ENCODE measurements at regions not wholly inside any gene's neighbourhood (a gene's known extent, or its start where the extent isn't known, plus 50 kb on each side); places are given as distances from the start of the nearest gene placed in this dataset.
"Not testable (repeated sequence)": the region's sequence is repeated elsewhere in the genome, so short reads cannot be mapped to it uniquely, and the experiment has no call there.

DNA sequence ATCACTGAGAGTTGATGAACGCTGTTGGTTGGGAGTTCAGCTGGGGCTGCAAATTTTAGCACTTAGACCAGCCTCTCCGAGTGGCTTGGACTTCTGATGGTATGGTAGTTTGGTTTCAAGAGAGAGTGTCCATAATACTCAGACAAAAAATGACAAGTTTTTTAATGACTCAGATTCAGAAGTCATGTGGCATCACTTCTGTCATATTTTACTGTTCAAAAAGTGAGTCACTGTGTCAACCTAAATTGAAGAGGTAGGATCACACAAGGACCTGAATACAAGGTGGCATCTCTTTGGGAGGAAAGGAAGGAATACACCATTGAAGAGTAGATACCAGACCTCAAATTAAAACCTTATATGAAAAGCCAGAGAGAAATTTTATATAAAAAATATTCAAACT lies 99.1 kb upstream of the CHMP2B start:
- DNase-seq (no peak), ATAC-seq (no peak)
- H3K36me3 Mint-ChIP-seq (ENCODE audit: insufficient read depth) = no peaks in the 10 kb centered on the region
- no peaks in the 10 kb centered on the region for H3K27me3 Mint-ChIP-seq (ENCODE audit: low read depth)
- H3K4me3 Mint-ChIP-seq = no peak overlapping the region
- H3K9me3 Mint-ChIP-seq = no peaks in the 10 kb centered on the region
- no peaks in the 10 kb centered on the region for H3K4me1 Mint-ChIP-seq (ENCODE audit: low read depth)

DNA sequence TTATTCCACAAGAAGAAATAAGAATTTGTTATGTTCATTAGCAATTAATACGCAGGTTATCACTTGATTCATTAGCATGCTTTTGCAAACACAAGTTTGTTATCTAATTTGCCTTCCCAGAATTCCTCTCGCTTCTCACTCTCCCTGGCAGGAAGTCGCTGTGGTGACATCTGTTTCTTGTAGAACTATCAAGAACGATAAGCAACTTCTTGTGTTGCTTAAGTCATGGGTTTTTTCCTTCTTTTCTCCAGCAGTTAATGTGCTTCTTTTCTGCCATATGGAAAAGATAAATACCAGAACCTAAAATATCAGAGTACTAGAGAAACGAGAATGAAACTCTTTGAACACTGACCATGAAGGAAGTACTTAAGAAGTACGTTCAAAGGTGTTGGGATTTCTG lies 99.8 kb upstream of the CHMP2B start:
- Mint-ChIP-seq H3K9me3 (no peaks in the 10 kb centered on the region), H3K27me3 (ENCODE audit: low read depth) (no peaks in the 10 kb centered on the region), H3K4me3 (no peak overlapping the region), H3K4me1 (ENCODE audit: low read depth) (no peaks in the 10 kb centered on the region), H3K36me3 (ENCODE audit: insufficient read depth) (no peaks in the 10 kb centered on the region)
- ATAC-seq (no peak), DNase-seq (no peak)

DNA sequence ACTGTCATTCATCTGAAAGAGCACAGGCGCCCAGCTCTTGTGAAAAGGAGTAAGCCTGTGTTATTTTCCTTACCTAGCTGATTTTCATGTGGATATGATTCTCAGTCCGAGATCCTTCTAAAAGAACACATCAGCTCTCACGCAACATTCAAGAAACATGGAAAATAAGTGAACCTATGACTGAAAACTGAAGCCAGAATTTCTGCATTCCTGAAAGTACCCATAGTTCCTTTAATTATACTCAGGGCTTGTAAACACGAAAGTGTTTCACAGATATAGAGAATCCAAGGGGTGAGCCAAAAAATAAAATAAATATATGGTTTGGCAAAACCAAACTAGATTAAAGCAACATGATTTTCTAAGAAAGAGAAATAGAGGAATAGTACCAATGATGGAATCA lies 100.8 kb upstream of the CHMP2B start:
- DNase-seq = no peak
- no peaks in the 10 kb centered on the region for H3K36me3 Mint-ChIP-seq (ENCODE audit: insufficient read depth)
- H3K9me3 Mint-ChIP-seq = no peaks in the 10 kb centered on the region
- ATAC-seq = no peak
- H3K4me1 Mint-ChIP-seq (ENCODE audit: low read depth) = no peaks in the 10 kb centered on the region
- H3K4me3 Mint-ChIP-seq = no peak overlapping the region
- H3K27me3 Mint-ChIP-seq (ENCODE audit: low read depth) = no peaks in the 10 kb centered on the region

DNA sequence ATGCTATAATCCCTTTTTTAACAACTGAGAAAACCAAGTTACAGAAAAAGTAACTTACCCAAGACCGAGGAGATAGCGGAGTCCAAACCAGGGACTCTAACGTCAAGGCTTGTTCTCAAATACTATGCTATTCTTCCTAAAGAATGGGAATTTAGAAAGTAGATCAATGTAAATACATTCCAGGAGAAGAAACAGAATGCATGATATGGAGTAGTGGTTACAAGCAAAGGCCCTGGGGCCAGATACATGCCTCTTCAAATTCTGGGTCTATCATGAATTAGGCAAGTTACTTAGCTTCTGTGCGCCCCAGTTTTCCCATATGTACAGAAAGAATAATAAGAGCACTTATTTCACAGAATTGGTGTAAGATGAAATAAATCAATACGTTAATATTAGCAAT lies 102.0 kb upstream of the CHMP2B start:
- no peaks in the 10 kb centered on the region for H3K9me3 Mint-ChIP-seq
- H3K36me3 Mint-ChIP-seq (ENCODE audit: insufficient read depth) = no peaks in the 10 kb centered on the region
- H3K27me3 Mint-ChIP-seq (ENCODE audit: low read depth) = no peaks in the 10 kb centered on the region
- H3K4me1 Mint-ChIP-seq (ENCODE audit: low read depth) = no peaks in the 10 kb centered on the region
- H3K4me3 Mint-ChIP-seq = no peak overlapping the region
- DNase-seq (no peak), ATAC-seq (no peak)

DNA sequence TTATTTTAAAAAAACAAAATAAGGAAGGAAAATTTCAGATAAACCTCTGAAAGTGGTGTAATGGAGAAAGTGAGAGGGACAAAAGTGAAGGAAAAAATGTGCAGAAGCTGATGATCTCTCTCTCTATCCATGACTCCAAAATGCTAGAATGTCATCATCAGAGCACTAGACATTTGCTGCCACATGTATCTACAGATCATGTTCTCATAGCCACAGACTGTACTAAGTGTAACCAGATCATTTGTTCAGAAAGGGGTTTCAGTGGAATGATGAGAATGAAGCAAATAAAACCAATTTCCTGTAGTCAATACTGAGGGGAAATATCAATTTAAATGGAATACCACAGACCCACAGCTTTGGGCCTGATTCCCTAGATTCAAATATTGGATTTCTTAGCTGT lies 104.3 kb upstream of the CHMP2B start:
- no peaks in the 10 kb centered on the region for H3K36me3 Mint-ChIP-seq (ENCODE audit: insufficient read depth)
- H3K27me3 Mint-ChIP-seq (ENCODE audit: low read depth) = no peaks in the 10 kb centered on the region
- ATAC-seq (no peak), DNase-seq (no peak)
- no peak overlapping the region for H3K4me3 Mint-ChIP-seq
- no peaks in the 10 kb centered on the region for H3K4me1 Mint-ChIP-seq (ENCODE audit: low read depth)
- no peaks in the 10 kb centered on the region for H3K9me3 Mint-ChIP-seq

DNA sequence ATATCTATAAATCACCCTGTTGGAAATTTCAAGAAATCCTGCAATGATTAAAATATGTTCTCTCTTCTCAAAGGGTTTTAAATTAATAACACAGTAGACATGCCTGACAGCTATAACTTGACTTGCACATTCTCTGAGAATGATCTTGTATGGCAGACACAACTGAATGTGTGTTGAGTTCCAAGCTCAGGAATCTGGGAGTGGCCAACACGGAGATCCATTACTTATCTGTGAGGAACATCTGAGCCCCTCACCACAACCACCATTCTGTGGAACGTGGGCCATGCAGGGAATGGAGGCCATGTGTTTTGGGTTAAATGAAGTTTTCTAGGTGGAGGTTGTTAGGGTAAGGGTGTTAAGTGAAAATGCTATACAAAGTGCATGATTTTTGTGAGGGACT lies 105.3 kb upstream of the CHMP2B start:
- no peak overlapping the region for H3K4me3 Mint-ChIP-seq
- no peaks in the 10 kb centered on the region for H3K9me3 Mint-ChIP-seq
- ATAC-seq (no peak), DNase-seq (no peak)
- H3K27me3 Mint-ChIP-seq (ENCODE audit: low read depth) = no peaks in the 10 kb centered on the region
- no peaks in the 10 kb centered on the region for H3K4me1 Mint-ChIP-seq (ENCODE audit: low read depth)
- no peaks in the 10 kb centered on the region for H3K36me3 Mint-ChIP-seq (ENCODE audit: insufficient read depth)

DNA sequence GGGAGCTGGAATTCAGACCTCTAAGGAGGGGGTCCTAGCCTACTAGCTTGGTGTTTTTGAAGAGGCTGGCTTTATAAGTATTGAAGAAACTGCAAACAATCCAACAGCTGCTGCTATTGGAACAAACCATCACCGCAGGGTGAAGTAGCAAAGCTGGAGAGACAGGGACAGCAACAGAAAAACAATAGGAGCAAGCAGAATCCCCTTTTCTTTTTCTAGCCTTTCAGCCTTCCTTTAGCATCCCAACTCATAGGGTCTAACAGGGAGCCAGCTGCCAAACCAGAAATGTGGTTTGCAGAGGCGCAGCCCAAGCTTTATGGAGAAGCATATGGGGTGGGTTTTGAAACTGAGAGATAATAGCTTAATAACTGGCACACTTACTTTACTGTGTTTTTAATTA lies 106.2 kb upstream of the CHMP2B start:
- ATAC-seq (no peak), DNase-seq (no peak)
- Mint-ChIP-seq H3K27me3 (ENCODE audit: low read depth) (no peaks in the 10 kb centered on the region), H3K4me1 (ENCODE audit: low read depth) (no peaks in the 10 kb centered on the region), H3K4me3 (no peak overlapping the region), H3K9me3 (no peaks in the 10 kb centered on the region), H3K36me3 (ENCODE audit: insufficient read depth) (no peaks in the 10 kb centered on the region)

DNA sequence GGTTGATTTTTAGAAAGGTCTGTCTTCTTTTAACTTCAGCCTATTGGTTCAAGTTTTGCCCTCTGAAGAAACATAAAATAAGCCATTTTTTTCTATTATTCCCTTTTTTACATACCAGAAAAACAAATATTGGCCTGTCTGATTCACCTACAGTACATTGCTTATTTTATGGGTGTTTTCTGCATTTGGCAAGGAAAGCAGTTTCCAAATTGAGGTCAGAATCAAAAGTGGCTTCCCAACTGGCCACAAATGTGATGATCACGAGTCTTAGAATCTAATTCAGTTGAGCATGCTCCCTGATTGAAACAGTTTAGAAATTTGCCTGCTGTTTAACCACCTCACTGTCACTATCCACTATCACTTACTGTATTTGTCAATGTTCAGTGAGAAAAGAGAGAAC lies 106.9 kb upstream of the CHMP2B start:
- no peak for ATAC-seq
- no peaks in the 10 kb centered on the region for H3K9me3 Mint-ChIP-seq

DNA sequence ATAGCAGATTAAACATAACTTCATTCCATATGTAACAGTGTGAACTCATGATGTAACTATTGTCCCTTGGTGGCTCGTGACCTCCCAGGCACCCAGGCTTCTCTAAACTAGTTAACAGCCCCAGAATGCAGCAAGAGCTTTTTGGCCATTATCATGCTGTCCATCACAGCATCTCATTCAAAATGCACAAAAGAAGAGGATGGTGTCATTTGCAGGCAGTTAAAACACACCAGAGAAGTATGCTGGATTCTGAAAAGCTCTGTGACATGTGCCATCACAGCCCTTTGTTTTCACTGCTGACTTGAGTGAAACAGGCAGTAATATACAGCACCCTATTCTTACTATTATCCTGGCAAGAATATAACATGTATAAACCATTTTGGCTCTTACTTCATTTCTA lies 117.6 kb upstream of the CHMP2B start:
- ATAC-seq (no peak), DNase-seq (no peak)
- H3K9me3 Mint-ChIP-seq = peaks cover 14% of the 10 kb centered on the region
- H3K36me3 Mint-ChIP-seq (ENCODE audit: insufficient read depth) = no peaks in the 10 kb centered on the region
- H3K27me3 Mint-ChIP-seq (ENCODE audit: low read depth) = no peaks in the 10 kb centered on the region
- no peaks in the 10 kb centered on the region for H3K4me1 Mint-ChIP-seq (ENCODE audit: low read depth)
- H3K4me3 Mint-ChIP-seq = no peak overlapping the region

More for the DNA sequence above, 106.9 kb upstream of the CHMP2B start:
- Mint-ChIP-seq H3K36me3 (ENCODE audit: insufficient read depth) (no peaks in the 10 kb centered on the region), H3K4me3 (no peak overlapping the region), H3K27me3 (ENCODE audit: low read depth) (no peaks in the 10 kb centered on the region), H3K4me1 (ENCODE audit: low read depth) (no peaks in the 10 kb centered on the region)
- no peak for DNase-seq

DNA sequence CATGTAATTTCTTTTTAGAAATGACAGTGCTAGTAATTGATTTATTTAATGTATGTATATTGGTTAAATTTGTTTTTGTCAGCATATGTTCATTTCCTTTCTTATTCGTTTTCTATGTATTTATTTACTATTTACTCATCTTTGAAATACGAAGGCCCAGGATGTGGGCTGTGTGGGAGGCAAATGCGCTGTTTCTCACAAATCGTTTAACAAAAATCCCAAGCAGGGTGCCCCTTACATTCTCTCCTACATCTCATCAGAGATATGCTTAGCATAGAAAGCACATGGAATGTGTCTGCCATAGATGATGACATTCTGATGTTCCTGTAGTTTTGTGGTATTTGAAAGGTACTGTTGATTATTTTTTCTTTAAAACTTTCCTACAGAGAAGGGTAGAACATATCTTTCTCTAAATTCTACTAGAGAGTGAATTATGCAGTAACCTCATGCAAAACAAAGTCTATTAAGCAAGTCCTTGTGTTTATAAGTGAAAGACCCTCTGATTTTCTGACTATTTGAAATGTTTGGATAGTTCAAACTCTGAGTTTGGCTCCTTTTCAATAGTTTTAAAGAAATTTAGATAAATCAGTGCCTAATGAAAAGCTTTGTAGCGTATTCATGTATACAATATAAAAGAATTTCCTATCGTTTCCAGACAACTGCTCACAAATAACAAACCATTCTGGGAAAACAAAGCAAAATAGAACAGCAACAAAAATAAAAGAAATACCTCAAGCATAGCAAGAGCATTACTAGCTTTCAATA lies 111.1 kb upstream of the VGLL3 start:
- peaks cover 2% of the 10 kb centered on the region for H3K27me3 Mint-ChIP-seq (ENCODE audit: low read depth)
- peaks cover 6% of the 10 kb centered on the region for H3K9me3 Mint-ChIP-seq
- DNase-seq (no peak), ATAC-seq (no peak)
- H3K36me3 Mint-ChIP-seq (ENCODE audit: insufficient read depth) = no peaks in the 10 kb centered on the region
- H3K4me3 Mint-ChIP-seq = no peak overlapping the region
- no peaks in the 10 kb centered on the region for H3K4me1 Mint-ChIP-seq (ENCODE audit: low read depth)

DNA sequence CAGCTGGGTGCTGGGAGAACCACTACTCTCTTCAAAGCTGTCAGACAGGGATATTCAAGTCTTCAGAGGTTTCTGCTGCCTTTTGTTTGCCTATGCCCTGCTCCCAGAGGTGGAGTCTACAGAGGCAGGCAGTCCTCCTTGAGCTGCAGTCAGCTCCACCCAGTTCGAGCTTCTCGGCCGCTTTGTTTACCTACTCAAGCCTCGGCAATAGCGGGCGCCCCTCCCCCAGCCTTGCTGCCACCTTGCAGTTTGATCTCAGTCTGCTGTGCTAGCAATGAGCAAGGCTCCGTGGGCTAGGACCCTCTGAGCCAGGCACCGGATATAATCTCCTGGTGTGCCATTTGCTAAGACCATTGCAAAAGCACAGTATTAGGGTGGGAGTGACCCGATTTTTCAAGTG lies 106.8 kb upstream of the VGLL3 start:
- not testable (repeated sequence) for H3K27me3 Mint-ChIP-seq (ENCODE audit: low read depth); H3K4me1 Mint-ChIP-seq (ENCODE audit: low read depth); ATAC-seq; H3K4me3 Mint-ChIP-seq; H3K36me3 Mint-ChIP-seq (ENCODE audit: insufficient read depth); DNase-seq
- peaks cover 10% of the 10 kb centered on the region for H3K9me3 Mint-ChIP-seq

DNA sequence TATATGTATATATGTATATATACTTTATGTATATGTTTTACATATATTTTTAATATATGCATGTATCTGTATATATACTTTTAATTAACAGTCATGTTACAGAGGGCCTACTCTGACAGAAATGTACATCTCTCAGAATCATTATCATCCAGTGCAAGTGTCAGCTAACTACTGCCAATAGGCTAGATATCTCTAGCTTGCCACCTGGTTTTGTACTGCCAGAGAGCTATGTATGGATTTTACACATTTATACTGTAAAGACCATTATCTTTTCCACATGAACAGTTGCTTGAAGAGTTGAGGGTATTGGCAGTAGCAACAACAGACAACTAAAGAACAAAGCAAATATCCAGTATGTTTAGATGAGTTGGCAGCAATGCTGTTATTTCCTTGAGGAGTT lies 99.7 kb upstream of the VGLL3 start:
- no peak overlapping the region for H3K4me3 Mint-ChIP-seq
- DNase-seq (no peak), ATAC-seq (no peak)
- no peaks in the 10 kb centered on the region for H3K36me3 Mint-ChIP-seq (ENCODE audit: insufficient read depth)
- peaks cover 5% of the 10 kb centered on the region for H3K9me3 Mint-ChIP-seq
- peaks cover 5% of the 10 kb centered on the region for H3K27me3 Mint-ChIP-seq (ENCODE audit: low read depth)
- H3K4me1 Mint-ChIP-seq (ENCODE audit: low read depth) = peaks cover 3% of the 10 kb centered on the region

DNA sequence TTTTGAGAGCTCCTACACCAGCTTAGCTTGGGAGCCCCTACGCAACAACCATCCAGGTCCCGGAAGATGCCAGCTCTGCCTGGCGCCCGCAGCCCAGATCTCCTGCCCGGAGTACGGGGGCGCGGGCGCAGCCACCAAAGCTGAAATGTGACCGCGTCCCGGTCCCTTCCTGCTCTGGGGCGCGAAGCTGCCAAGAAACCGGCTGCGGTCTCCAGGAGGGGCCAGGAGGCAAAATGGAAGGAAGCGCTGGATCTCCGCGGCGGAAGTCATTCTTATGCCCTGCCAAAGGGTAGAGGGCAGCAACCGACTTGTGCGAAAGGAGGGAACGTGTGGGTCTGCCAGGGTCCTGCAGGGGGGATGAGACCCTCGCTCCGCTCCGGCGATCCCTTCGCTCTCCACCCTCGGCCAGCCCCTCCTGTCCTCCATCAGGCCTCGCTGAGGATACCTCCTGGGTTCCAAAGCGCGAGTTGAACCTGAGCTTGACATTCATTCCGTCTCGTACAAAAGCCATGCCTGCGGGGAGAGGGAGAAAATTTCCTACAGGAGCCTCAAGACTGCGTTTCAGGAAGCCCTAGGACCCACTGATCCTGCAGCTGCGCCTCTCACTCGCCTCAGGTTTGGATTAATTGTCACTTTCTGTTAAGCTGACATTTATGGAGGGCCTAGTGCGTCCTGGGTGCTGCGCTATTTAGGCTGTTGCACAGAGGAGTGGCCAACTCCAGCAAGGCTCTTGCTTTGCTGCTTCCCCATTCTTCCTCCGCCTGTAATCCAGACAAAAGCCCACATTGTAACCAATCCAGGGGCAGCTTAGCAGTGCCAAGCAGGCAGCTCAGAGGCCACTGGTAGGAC lies 98.3 kb upstream of the VGLL3 start:
- Mint-ChIP-seq H3K27me3 (ENCODE audit: low read depth) (peaks cover 5% of the 10 kb centered on the region), H3K9me3 (no peaks in the 10 kb centered on the region), H3K36me3 (ENCODE audit: insufficient read depth) (no peaks in the 10 kb centered on the region), H3K4me3 (peak overlapping the region; percentile 59), H3K4me1 (ENCODE audit: low read depth) (peaks cover 3% of the 10 kb centered on the region)
- no peak for DNase-seq
- peak; percentile 46 to 51 for ATAC-seq

DNA sequence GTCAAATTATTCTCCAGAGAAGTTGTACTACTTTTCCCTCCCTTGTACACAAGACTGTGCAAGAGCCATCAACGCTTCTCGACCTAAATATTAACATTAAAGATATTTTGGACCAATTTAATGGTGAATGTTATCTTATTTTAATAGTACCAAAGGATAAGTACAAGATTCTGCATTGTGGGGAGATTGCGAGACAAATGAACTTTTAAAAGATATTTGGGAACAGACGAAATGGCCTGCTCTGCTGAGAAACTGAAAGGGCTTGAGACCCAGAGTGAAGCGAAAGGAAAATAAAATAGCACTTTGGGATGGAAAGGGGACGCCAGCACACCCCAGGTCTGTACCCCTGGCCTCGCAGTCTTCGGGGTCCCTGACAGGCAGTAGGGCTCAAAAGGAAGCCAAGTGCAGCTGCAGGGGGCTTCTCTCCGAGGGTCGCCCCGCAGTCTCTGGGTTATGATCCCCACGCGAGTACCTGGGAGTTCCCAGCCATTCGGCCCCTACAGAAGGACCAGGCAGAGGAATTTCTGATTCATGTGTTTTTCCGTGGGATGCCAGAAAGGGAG lies 97.6 kb upstream of the VGLL3 start:
- H3K9me3 Mint-ChIP-seq = no peaks in the 10 kb centered on the region
- ATAC-seq = no peak

DNA sequence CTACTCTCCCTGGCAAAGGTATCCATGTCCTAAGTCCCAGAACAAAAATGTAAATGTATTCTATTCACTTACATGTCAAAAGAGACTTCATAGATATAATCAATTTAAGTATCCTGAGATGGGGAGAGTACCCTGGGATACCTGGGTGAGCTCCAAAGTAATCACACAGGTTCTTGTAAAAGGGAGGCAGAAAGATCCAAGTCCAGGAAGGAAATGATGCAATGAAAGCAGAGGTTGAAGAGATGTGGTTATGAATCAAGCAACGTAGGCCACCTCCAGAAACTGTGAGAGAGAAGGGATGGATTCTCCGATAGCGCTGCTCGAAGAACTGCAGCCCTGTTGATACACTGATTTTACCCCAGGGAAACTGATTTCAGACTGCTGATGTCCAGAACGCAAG lies 93.9 kb upstream of the VGLL3 start:
- Mint-ChIP-seq H3K4me1 (ENCODE audit: low read depth) (peaks cover 3% of the 10 kb centered on the region), H3K27me3 (ENCODE audit: low read depth) (peaks cover 5% of the 10 kb centered on the region), H3K9me3 (no peaks in the 10 kb centered on the region), H3K4me3 (no peak overlapping the region), H3K36me3 (ENCODE audit: insufficient read depth) (no peaks in the 10 kb centered on the region)
- ATAC-seq = no peak
- DNase-seq = no peak

More for the DNA sequence above, 97.6 kb upstream of the VGLL3 start:
- Mint-ChIP-seq H3K4me3 (peak overlapping the region; percentile 59), H3K36me3 (ENCODE audit: insufficient read depth) (no peaks in the 10 kb centered on the region), H3K4me1 (ENCODE audit: low read depth) (peaks cover 3% of the 10 kb centered on the region), H3K27me3 (ENCODE audit: low read depth) (peaks cover 5% of the 10 kb centered on the region)
- DNase-seq = no peak
